RWPE1 (cell line): ENCODE measurements at regions not wholly inside any gene's neighbourhood (a gene's known extent, or its start where the extent isn't known, plus 50 kb on each side); places are given as distances from the start of the nearest gene placed in this dataset.

Experiments used
- CTCF ChIA-PET: fragments of 350-600 bp; sonication (Branson Sonifier 250); formaldehyde crosslinking; extraction: SDS; loops from one replicate; lab custom pipeline; 2021; lab: Yijun Ruan, JAX
- POLR2A ChIA-PET: fragments of 400-600 bp; formaldehyde crosslinking; extraction: SDS; loops from one replicate; lab custom pipeline; 2020; ENCODE audit warnings: antibody characterized with exemption; ENCODE audit not compliant: low non-redundant PET; lab: Yijun Ruan, JAX
- DNase-seq: peaks from one replicate; pipeline ENCODE4 v3.0.0; 2012; ENCODE audit warnings: low spot score
- H3K27ac ChIP-seq: fragments of 450-650 bp; 2 replicates; pipeline ENCODE4 v1.5.1; 2017
- TF ChIP-seq, protein P1 (sequence below): fragments of 450-650 bp; conservative IDR thresholded peaks from 2 replicates; pipeline ENCODE4 v1.5.1; 2017; ENCODE audit warnings: low read depth, mild to moderate bottlenecking

DNA sequence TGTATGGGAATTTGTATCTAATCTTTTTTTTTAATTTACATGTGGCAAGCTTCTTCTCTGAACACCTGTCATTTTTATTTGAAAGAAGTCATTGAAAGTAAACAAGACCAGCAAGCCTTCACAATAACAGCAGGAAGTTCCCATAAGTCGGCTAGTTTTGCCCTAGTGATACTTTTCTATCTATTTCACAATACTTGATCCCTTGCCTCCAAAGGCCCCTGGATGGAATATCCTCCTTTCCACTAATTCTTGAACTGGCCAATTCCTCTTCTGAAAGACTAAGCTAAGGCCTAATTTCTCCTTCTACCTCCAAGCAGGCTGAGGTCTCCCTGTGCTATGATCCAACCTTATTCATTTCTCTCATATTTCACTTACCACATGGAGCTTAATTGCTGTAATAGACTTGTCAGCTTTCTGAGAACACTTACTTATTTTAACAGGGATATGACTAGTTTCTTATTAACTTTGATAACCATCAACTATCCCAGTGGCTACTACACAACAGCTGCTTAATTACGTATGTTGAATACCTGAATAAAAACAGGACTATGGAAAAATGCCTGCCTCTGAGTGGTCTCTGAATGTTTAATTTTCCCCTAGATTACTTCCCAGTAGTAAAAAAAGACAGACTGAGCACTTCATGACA is 194.2 kb downstream of the MAD2L1 start:
- H3K27ac ChIP-seq: no peak overlapping the region
- ChIA-PET POLR2A (no interaction called here), CTCF (no interaction called here)
- no peak for DNase-seq
- TF ChIP-seq, protein P1, sequence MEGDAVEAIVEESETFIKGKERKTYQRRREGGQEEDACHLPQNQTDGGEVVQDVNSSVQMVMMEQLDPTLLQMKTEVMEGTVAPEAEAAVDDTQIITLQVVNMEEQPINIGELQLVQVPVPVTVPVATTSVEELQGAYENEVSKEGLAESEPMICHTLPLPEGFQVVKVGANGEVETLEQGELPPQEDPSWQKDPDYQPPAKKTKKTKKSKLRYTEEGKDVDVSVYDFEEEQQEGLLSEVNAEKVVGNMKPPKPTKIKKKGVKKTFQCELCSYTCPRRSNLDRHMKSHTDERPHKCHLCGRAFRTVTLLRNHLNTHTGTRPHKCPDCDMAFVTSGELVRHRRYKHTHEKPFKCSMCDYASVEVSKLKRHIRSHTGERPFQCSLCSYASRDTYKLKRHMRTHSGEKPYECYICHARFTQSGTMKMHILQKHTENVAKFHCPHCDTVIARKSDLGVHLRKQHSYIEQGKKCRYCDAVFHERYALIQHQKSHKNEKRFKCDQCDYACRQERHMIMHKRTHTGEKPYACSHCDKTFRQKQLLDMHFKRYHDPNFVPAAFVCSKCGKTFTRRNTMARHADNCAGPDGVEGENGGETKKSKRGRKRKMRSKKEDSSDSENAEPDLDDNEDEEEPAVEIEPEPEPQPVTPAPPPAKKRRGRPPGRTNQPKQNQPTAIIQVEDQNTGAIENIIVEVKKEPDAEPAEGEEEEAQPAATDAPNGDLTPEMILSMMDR: no peak

DNA sequence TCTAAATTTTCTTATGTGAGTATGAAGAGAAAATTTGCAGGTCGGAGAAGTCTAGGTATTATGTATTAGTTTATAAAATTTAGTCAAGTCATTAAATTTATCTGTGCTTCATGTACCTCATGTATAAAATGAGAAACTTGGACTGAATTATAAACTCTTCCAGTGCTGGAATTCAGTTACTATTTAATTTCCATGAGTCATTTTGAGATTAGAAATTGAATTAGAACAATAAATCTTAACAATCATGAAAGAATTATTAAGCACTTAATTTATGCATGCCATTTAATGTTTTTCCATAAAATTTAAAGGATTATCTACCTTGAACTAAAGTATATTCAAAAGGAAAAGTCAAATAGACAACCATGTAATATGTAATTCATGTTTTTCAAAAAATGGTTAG is 195.8 kb downstream of the MAD2L1 start:
- TF ChIP-seq, protein P1: no peak
- CTCF ChIA-PET: no interaction called here
- POLR2A ChIA-PET: no interaction called here
- H3K27ac ChIP-seq: no peak overlapping the region
- no peak for DNase-seq

DNA sequence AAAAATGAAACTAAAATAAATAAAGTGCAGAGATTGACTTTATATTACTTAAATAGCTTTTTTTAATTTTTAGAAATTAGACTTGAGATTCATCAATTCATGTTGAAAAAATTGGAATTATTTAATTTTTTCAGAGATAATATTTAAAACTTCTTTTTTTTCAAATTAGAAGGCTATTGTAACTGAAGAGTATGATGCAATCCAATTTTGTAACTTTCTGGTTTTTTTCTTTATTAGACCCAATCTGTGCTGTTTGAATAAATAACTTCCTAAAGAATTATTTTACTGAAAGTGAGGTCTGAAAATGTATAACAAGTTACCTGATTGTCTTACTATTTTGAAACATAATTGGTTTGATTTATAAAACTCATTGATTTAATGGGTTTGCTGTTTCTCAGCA is 200.9 kb downstream of the MAD2L1 start:
- POLR2A ChIA-PET: no interaction called here
- no peak overlapping the region for H3K27ac ChIP-seq
- DNase-seq: no peak
- TF ChIP-seq, protein P1: no peak
- CTCF ChIA-PET: interaction anchor here (1.0 kb wide), 1 partner anchor 18 kb away, joined by 3 read pairs; no protein-coding TSS in a partner anchor

GRCh38 chr4:119865389-119865788 is 201.3 kb downstream of the MAD2L1 start:
- no peak for DNase-seq
- ChIA-PET POLR2A (no interaction called here), CTCF (interaction anchor here (1.0 kb wide), 1 partner anchor 18 kb away, joined by 3 read pairs; no protein-coding TSS in a partner anchor)
- TF ChIP-seq, protein P1: no peak
- H3K27ac ChIP-seq: no peak overlapping the region

GRCh38 chr4:119861731-119862130 is 204.9 kb downstream of the MAD2L1 start:
- CTCF ChIA-PET: no interaction called here
- DNase-seq: no peak
- POLR2A ChIA-PET: no interaction called here
- no peak overlapping the region for H3K27ac ChIP-seq
- TF ChIP-seq, protein P1: no peak

- TF ChIP-seq, protein P1: no peak
- no peak overlapping the region for H3K27ac ChIP-seq
- ChIA-PET POLR2A (no interaction called here), CTCF (no interaction called here)
- no peak for DNase-seq
These were observed 208.5 kb downstream of the MAD2L1 start for GRCh38 chr4:119858176-119858575.
